Trophoblast cell (in vitro differentiated cells and primary cell): ENCODE measurements at regions not wholly inside any gene's neighbourhood (a gene's known extent, or its start where the extent isn't known, plus 50 kb on each side); places are given as distances from the start of the nearest gene placed in this dataset.
A peak's percentile ranks its signal among the peaks of the same experiment; 100 is the strongest.

Experiments
- DNase-seq, 2 donors: peaks; one replicate each; pipeline ENCODE4 v3.0.0-alpha.2; 2016
- H2AFZ ChIP-seq: 2 replicates; pipeline ENCODE4 v1.6.1; 2013; ENCODE audit warnings: low read length, moderate library complexity, mild to moderate bottlenecking; ENCODE audit not compliant: insufficient read depth, poor library complexity
- H2AK5ac ChIP-seq: 2 replicates; pipeline ENCODE4 v1.6.1; 2013; ENCODE audit warnings: mild to moderate bottlenecking, low read length
- H2BK120ac ChIP-seq: 2 replicates; pipeline ENCODE4 v1.6.1; 2013; ENCODE audit warnings: low read length, mild to moderate bottlenecking, moderate library complexity; ENCODE audit not compliant: insufficient read depth, poor library complexity
- H2BK12ac ChIP-seq: 2 replicates; pipeline ENCODE4 v1.6.1; 2013; ENCODE audit warnings: mild to moderate bottlenecking, low read length, moderate library complexity
- H2BK5ac ChIP-seq: 2 replicates; pipeline ENCODE4 v1.6.1; 2013; ENCODE audit warnings: low read length, low read depth, moderate library complexity, mild to moderate bottlenecking; ENCODE audit not compliant: poor library complexity
- H3K14ac ChIP-seq: 2 replicates; pipeline ENCODE4 v1.6.1; 2013; ENCODE audit warnings: mild to moderate bottlenecking, low read length
- H3K18ac ChIP-seq: 2 replicates; pipeline ENCODE4 v1.6.1; 2013; ENCODE audit warnings: mild to moderate bottlenecking, low read length
- H3K23ac ChIP-seq: 2 replicates; pipeline ENCODE4 v1.6.1; 2013; ENCODE audit warnings: low read length
- H3K27ac ChIP-seq: 2 replicates; pipeline ENCODE4 v1.5.1; 2013; ENCODE audit warnings: low read depth, mild to moderate bottlenecking, inconsistent platforms, low read length, moderate library complexity
- H3K27me3 ChIP-seq: 2 replicates; pipeline ENCODE4 v1.6.1; 2013; ENCODE audit warnings: inconsistent platforms, mild to moderate bottlenecking, low read length, moderate library complexity; ENCODE audit not compliant: insufficient read depth
- H3K36me3 ChIP-seq, 2 experiments: 1 replicate in 1 of 2; 2 replicates in 1 of 2; pipeline ENCODE4 v1.6.1; 2013; ENCODE audit warnings: low read length in 2 of 2, mild to moderate bottlenecking in 2 of 2, moderate library complexity in 1 of 2; ENCODE audit not compliant: insufficient read depth in 2 of 2, control insufficient read depth in 1 of 2
- H3K4ac ChIP-seq: 2 replicates; pipeline ENCODE4 v1.6.1; 2013; ENCODE audit warnings: low read depth, mild to moderate bottlenecking, low read length, moderate library complexity
- H3K4me1 ChIP-seq, 2 experiments: 1 replicate in 1 of 2; 2 replicates in 1 of 2; pipeline ENCODE4 v1.6.1; 2013; ENCODE audit warnings: low read length in 2 of 2, mild to moderate bottlenecking in 2 of 2, moderate library complexity in 1 of 2; ENCODE audit not compliant: insufficient read depth in 2 of 2, control insufficient read depth in 1 of 2
- H3K4me2 ChIP-seq: 2 replicates; pipeline ENCODE4 v1.6.1; 2013; ENCODE audit warnings: inconsistent platforms, mild to moderate bottlenecking, low read length, moderate library complexity
- H3K4me3 ChIP-seq: 2 replicates; pipeline ENCODE4 v1.5.1; 2013; ENCODE audit warnings: mild to moderate bottlenecking, low read depth, low read length, inconsistent platforms
- H3K79me1 ChIP-seq: one replicate; pipeline ENCODE4 v1.6.1; 2013; ENCODE audit warnings: low read length
- H3K79me2 ChIP-seq: 2 replicates; pipeline ENCODE4 v1.6.1; 2013; ENCODE audit warnings: low read length, mild to moderate bottlenecking; ENCODE audit not compliant: control insufficient read depth, insufficient read depth, poor library complexity
- H3K9ac ChIP-seq: 2 replicates; pipeline ENCODE4 v1.6.1; 2013; ENCODE audit warnings: mild to moderate bottlenecking, low read length
- H3K9me3 ChIP-seq: 2 replicates; pipeline ENCODE4 v1.6.1; 2013; ENCODE audit warnings: low read depth, mild to moderate bottlenecking, control low read depth, inconsistent platforms, low read length; ENCODE audit not compliant: insufficient read depth
- H4K12ac ChIP-seq: 2 replicates; pipeline ENCODE4 v1.6.1; 2013; ENCODE audit warnings: low read depth, mild to moderate bottlenecking, low read length, moderate library complexity
- H4K8ac ChIP-seq: 2 replicates; pipeline ENCODE4 v1.6.1; 2013; ENCODE audit warnings: low read depth, mild to moderate bottlenecking, low read length, moderate library complexity
- H4K91ac ChIP-seq: one replicate; pipeline ENCODE4 v1.6.1; 2013; ENCODE audit warnings: low read depth, mild to moderate bottlenecking, low read length, moderate library complexity
- WGBS: extraction: QIAGEN DNeasy Blood & Tissue Kit; methylation state at CpG from one replicate; pipeline ENCODE4 v1.1.7; 2013; ENCODE audit warnings: missing lambda C conversion rate; ENCODE audit not compliant: insufficient read length, insufficient coverage; ENCODE audit errors: extremely low coverage; 5-methylcytosine and 5-hydroxymethylcytosine counted together

DNA sequence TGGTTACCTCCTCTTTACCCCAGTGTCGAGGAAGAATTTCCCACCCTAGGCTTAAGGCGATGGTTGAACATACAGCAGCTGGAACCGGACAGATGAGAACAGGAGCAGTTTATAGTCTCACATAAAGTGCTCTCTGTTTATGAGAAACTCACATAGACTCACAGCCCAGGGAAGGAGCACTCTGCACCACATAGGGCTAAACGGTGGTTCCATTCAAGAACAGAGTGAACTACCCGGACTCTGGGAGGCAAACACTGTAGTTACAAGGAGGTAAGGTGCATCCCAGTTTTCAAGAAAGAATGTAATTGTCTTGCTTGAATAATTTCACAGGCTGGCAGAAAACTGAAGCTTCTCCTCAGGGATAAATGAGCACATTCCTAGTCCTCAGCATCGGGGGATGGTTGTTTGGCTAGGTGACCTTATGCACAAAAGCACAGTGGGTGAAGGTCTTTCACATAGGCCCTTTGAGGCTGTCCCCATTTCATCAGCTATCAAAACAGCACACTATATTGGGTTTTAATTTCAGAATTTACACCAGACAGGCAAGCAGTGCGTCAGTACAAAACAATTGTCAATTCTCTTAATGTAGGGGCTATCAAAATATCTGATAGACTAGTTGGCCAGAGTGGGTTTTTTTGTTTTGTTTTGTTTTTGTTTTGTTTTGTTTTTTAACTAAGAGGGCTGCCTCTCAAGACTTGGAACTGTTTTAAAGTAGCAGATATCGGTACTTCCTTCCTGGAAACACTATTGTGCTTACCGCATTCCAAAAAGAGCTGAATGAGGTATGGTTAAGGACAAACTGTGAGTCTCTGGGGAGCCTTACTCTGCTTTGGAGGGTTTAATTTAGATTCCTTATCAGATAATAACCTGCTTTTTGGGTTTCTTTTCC lies 918.1 kb upstream of the CDH8 start:
- Histone ChIP-seq H3K27me3 (no peaks in the 10 kb centered on the region), H4K12ac (no peak overlapping the region), H3K79me1 (no peaks in the 10 kb centered on the region), H2BK12ac (no peak overlapping the region), H3K4me3 (no peak overlapping the region), H3K9me3 (no peaks in the 10 kb centered on the region), H3K27ac (no peak overlapping the region), H2BK120ac (no peak overlapping the region), H3K14ac (no peak overlapping the region), H4K91ac (no peak overlapping the region), H3K4me1 (peaks cover 0 to 5% of the 10 kb centered on the region in 2 experiments), H2AFZ (no peak overlapping the region), H3K4ac (no peak overlapping the region), H3K36me3 (no peaks in the 10 kb centered on the region), H3K9ac (no peak overlapping the region), H3K79me2 (no peaks in the 10 kb centered on the region), H4K8ac (no peak overlapping the region), H3K23ac (no peak overlapping the region), H2AK5ac (no peak overlapping the region), H3K4me2 (peak overlapping the region; percentile 34), H3K18ac (no peak overlapping the region), H2BK5ac (no peak overlapping the region)
- no peak for DNase-seq
- no CpG with 5 or more reads among the region's 9 CpGs for WGBS

- H2BK5ac ChIP-seq: no peak overlapping the region
- H4K8ac ChIP-seq: no peak overlapping the region
- no peaks in the 10 kb centered on the region for H3K27me3 ChIP-seq
- no peak overlapping the region for H3K14ac ChIP-seq
- H3K9ac ChIP-seq: no peak overlapping the region
- no peak for DNase-seq
- no peak overlapping the region for H3K4me2 ChIP-seq
- H3K79me1 ChIP-seq: no peaks in the 10 kb centered on the region
- H2BK12ac ChIP-seq: no peak overlapping the region
- H2AK5ac ChIP-seq: no peak overlapping the region
- no peak overlapping the region for H3K27ac ChIP-seq
- no peaks in the 10 kb centered on the region for H3K79me2 ChIP-seq
- H3K4ac ChIP-seq: no peak overlapping the region
- no peak overlapping the region for H4K91ac ChIP-seq
- H2AFZ ChIP-seq: no peak overlapping the region
- H2BK120ac ChIP-seq: no peak overlapping the region
- no peak overlapping the region for H3K18ac ChIP-seq
- no peaks in the 10 kb centered on the region for H3K9me3 ChIP-seq
- H3K4me1 ChIP-seq: peaks cover 0 to 5% of the 10 kb centered on the region in 2 experiments
- no CpG with 5 or more reads among the region's 4 CpGs for WGBS
- H3K36me3 ChIP-seq: no peaks in the 10 kb centered on the region
- no peak overlapping the region for H3K4me3 ChIP-seq
- H3K23ac ChIP-seq: no peak overlapping the region
- no peak overlapping the region for H4K12ac ChIP-seq
Observed at GRCh38 chr16:62950351-62950750, 914.1 kb upstream of the CDH8 start.

DNA sequence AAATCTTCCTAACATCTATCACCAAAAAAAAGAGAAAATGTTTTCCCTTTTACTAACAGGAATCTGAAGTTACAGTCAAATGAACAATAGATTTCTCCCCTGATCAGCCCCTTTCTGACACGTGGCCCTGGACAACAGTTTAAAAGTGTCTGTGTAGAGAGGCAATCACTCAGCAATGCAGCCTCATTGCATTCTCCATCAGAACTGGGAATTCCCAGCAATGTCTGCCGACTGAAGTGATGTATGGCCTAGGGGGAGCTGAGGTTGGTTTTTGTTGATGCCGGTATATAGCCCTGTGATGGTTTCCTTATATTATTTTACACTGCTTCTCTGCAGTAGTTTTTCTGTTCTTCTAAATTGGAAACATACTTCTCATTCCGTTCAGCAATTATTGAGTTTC lies 904.3 kb upstream of the CDH8 start:
- H3K27ac ChIP-seq: no peak overlapping the region
- H2BK5ac ChIP-seq: no peak overlapping the region
- H4K12ac ChIP-seq: no peak overlapping the region
- DNase-seq: no peak
- no CpG with 5 or more reads among the region's 4 CpGs for WGBS
- no peak overlapping the region for H2BK12ac ChIP-seq
- H3K18ac ChIP-seq: no peak overlapping the region
- no peak overlapping the region for H4K8ac ChIP-seq
- no peaks in the 10 kb centered on the region for H3K79me2 ChIP-seq
- no peak overlapping the region for H3K4ac ChIP-seq
- H3K79me1 ChIP-seq: no peaks in the 10 kb centered on the region
- no peak overlapping the region for H3K4me2 ChIP-seq
- no peak overlapping the region for H3K9ac ChIP-seq
- no peaks in the 10 kb centered on the region for H3K27me3 ChIP-seq
- H3K23ac ChIP-seq: no peak overlapping the region
- H3K4me3 ChIP-seq: no peak overlapping the region
- no peak overlapping the region for H3K14ac ChIP-seq
- H3K36me3 ChIP-seq: no peaks in the 10 kb centered on the region
- no peak overlapping the region for H2AFZ ChIP-seq
- no peaks in the 10 kb centered on the region for H3K9me3 ChIP-seq
- H4K91ac ChIP-seq: no peak overlapping the region
- H2AK5ac ChIP-seq: no peak overlapping the region
- H2BK120ac ChIP-seq: no peak overlapping the region
- no peaks in the 10 kb centered on the region for H3K4me1 ChIP-seq

GRCh38 chr16:62939687-62940086 lies 903.4 kb upstream of the CDH8 start:
- no peak overlapping the region for H2BK120ac ChIP-seq
- no peaks in the 10 kb centered on the region for H3K79me2 ChIP-seq
- no peaks in the 10 kb centered on the region for H3K9me3 ChIP-seq
- H3K23ac ChIP-seq: no peak overlapping the region
- H3K18ac ChIP-seq: no peak overlapping the region
- no peak overlapping the region for H4K91ac ChIP-seq
- no peak overlapping the region for H2AFZ ChIP-seq
- no peaks in the 10 kb centered on the region for H3K79me1 ChIP-seq
- H3K4ac ChIP-seq: no peak overlapping the region
- no peak for DNase-seq
- H4K8ac ChIP-seq: no peak overlapping the region
- H2BK12ac ChIP-seq: no peak overlapping the region
- no peak overlapping the region for H3K27ac ChIP-seq
- no peaks in the 10 kb centered on the region for H3K36me3 ChIP-seq
- no peak overlapping the region for H4K12ac ChIP-seq
- H3K9ac ChIP-seq: no peak overlapping the region
- no peak overlapping the region for H3K4me3 ChIP-seq
- H2BK5ac ChIP-seq: no peak overlapping the region
- no peaks in the 10 kb centered on the region for H3K27me3 ChIP-seq
- no CpG with 5 or more reads among the region's 1 CpG for WGBS
- H3K14ac ChIP-seq: no peak overlapping the region
- no peaks in the 10 kb centered on the region for H3K4me1 ChIP-seq
- H3K4me2 ChIP-seq: no peak overlapping the region
- no peak overlapping the region for H2AK5ac ChIP-seq
